ENCODE measurements at regions not wholly inside any gene's neighbourhood (a gene's known extent, or its start where the extent isn't known, plus 50 kb on each side); places are given as distances from the start of the nearest gene placed in this dataset.
"Not testable (repeated sequence)": the region's sequence is repeated elsewhere in the genome, so short reads cannot be mapped to it uniquely, and the experiment has no call there.

GRCh38 chr18:3345452-3345851 is 83.5 kb downstream of the MYL12B start:
- ChIA-PET CTCF (no interaction called here), POLR2A (interaction anchor here (0.5 kb wide), 1 partner anchor 293 kb away, joined by 4 read pairs; no protein-coding TSS in a partner anchor)
- no peak for DNase-seq (ENCODE audit: low read depth)
- no peak overlapping the region for H3K4me3 ChIP-seq (ENCODE audit: low read depth, low read length)
- TF ChIP-seq CTCF (IDR thresholded peaks at IDR 0.05; ENCODE audit: insufficient read depth, low read depth, low read length), result no peak
- no peaks in the 10 kb centered on the region for H3K36me3 ChIP-seq (ENCODE audit: control insufficient read depth, insufficient read depth, low read length)
- no peaks in the 10 kb centered on the region for H3K27me3 ChIP-seq (ENCODE audit: control insufficient read depth, insufficient read depth, low read length)

- Histone ChIP-seq H3K36me3 (ENCODE audit: control insufficient read depth, insufficient read depth, low read length) (no peaks in the 10 kb centered on the region), H3K4me3 (ENCODE audit: low read depth, low read length) (no peak overlapping the region), H3K27me3 (ENCODE audit: control insufficient read depth, insufficient read depth, low read length) (no peaks in the 10 kb centered on the region)
- ChIA-PET POLR2A (interaction anchor here (0.5 kb wide), 1 partner anchor 292 kb away, joined by 4 read pairs; no protein-coding TSS in a partner anchor), CTCF (interaction anchor here (1.1 kb wide), 1 partner anchor 239 kb away, joined by 3 read pairs; no protein-coding TSS in a partner anchor)
- no peak for DNase-seq (ENCODE audit: low read depth)
- no peak for TF ChIP-seq CTCF (IDR thresholded peaks at IDR 0.05; ENCODE audit: insufficient read depth, low read depth, low read length)
These were observed 84.0 kb downstream of the MYL12B start for GRCh38 chr18:3345885-3346284.

- no peak for TF ChIP-seq CTCF (IDR thresholded peaks at IDR 0.05; ENCODE audit: insufficient read depth, low read depth, low read length)
- Histone ChIP-seq H3K36me3 (ENCODE audit: control insufficient read depth, insufficient read depth, low read length) (no peaks in the 10 kb centered on the region), H3K4me3 (ENCODE audit: low read depth, low read length) (no peak overlapping the region), H3K27me3 (ENCODE audit: control insufficient read depth, insufficient read depth, low read length) (no peaks in the 10 kb centered on the region)
- ChIA-PET CTCF (interaction anchor here (0.9 to 1.1 kb wide), 4 partner anchors 14 to 319 kb away, joined by 3 read pairs; no protein-coding TSS in a partner anchor), POLR2A (no interaction called here)
- DNase-seq (ENCODE audit: low read depth), result no peak
These were observed 84.6 kb downstream of the MYL12B start for GRCh38 chr18:3346487-3346886.

- ChIA-PET CTCF (interaction anchor here (0.9 to 1.1 kb wide), 3 partner anchors 15 to 318 kb away, joined by 3 read pairs; no protein-coding TSS in a partner anchor), POLR2A (no interaction called here)
- no peaks in the 10 kb centered on the region for H3K27me3 ChIP-seq (ENCODE audit: control insufficient read depth, insufficient read depth, low read length)
- DNase-seq (ENCODE audit: low read depth), result no peak
- TF ChIP-seq CTCF (IDR thresholded peaks at IDR 0.05; ENCODE audit: insufficient read depth, low read depth, low read length), result no peak
- no peak overlapping the region for H3K4me3 ChIP-seq (ENCODE audit: low read depth, low read length)
- H3K36me3 ChIP-seq (ENCODE audit: control insufficient read depth, insufficient read depth, low read length), result no peaks in the 10 kb centered on the region
These were observed 85.4 kb downstream of the MYL12B start for GRCh38 chr18:3347286-3347803.

- no peak for DNase-seq (ENCODE audit: low read depth)
- POLR2A ChIA-PET, result no interaction called here
These were observed 86.2 kb downstream of the MYL12B start for GRCh38 chr18:3348176-3348575.

GRCh38 chr18:3349046-3349841 is 87.3 kb downstream of the MYL12B start:
- CTCF ChIA-PET; H3K4me3 ChIP-seq (ENCODE audit: low read depth, low read length); H3K36me3 ChIP-seq (ENCODE audit: control insufficient read depth, insufficient read depth, low read length); H3K27me3 ChIP-seq (ENCODE audit: control insufficient read depth, insufficient read depth, low read length); POLR2A ChIA-PET; DNase-seq (ENCODE audit: low read depth): not testable (repeated sequence)

More at GRCh38 chr18:3348176-3348575, 86.2 kb downstream of the MYL12B start:
- no peaks in the 10 kb centered on the region for H3K27me3 ChIP-seq (ENCODE audit: control insufficient read depth, insufficient read depth, low read length)
- CTCF ChIA-PET, result no interaction called here
- H3K36me3 ChIP-seq (ENCODE audit: control insufficient read depth, insufficient read depth, low read length), result no peaks in the 10 kb centered on the region
- TF ChIP-seq CTCF (IDR thresholded peaks at IDR 0.05; ENCODE audit: insufficient read depth, low read depth, low read length), result no peak
- H3K4me3 ChIP-seq (ENCODE audit: low read depth, low read length), result no peak overlapping the region

Measured in BJ (cell line).